ENCODE measurements at regions not wholly inside any gene's neighbourhood (a gene's known extent, or its start where the extent isn't known, plus 50 kb on each side); places are given as distances from the start of the nearest gene placed in this dataset.

DNA sequence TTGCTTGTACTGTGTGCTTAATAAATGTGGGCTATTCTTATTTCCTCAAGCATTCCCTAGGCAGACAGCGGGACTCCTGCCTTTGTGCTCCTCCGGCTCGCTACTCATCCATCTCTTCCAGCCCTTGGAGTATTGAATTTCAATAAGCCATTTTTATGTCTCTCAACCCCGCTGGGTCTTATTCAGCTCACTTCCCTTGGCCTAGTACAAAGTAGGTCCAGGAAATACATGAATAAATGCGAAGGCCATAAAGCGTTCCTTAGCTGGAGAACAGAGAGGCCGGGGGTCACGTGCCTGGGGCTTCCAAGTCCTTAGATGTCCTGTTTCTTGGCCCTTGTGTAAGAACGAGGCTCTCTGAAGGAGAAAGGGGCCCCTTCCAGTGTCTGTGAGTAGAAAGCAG is 236.7 kb upstream of the ASIC2 start:
- no peaks in the 10 kb centered on the region for H3K4me1 ChIP-seq (ENCODE audit: insufficient read depth, low read length)
- no peak overlapping the region for H3K4me2 ChIP-seq (ENCODE audit: insufficient read depth, low read length)
- no peak overlapping the region for H2AFZ ChIP-seq (ENCODE audit: low read length)
- no peaks in the 10 kb centered on the region for H3K27me3 ChIP-seq (ENCODE audit: insufficient read depth, low read length)
- H3K79me2 ChIP-seq (ENCODE audit: insufficient read depth, low read length), result no peaks in the 10 kb centered on the region
- no peaks in the 10 kb centered on the region for H3K9me3 ChIP-seq (ENCODE audit: low read depth, low read length)
- H3K36me3 ChIP-seq (ENCODE audit: insufficient read depth, low read length), result no peaks in the 10 kb centered on the region
- no peak overlapping the region for H3K4me3 ChIP-seq (ENCODE audit: insufficient read depth, low read length)
- TF ChIP-seq, protein P1, sequence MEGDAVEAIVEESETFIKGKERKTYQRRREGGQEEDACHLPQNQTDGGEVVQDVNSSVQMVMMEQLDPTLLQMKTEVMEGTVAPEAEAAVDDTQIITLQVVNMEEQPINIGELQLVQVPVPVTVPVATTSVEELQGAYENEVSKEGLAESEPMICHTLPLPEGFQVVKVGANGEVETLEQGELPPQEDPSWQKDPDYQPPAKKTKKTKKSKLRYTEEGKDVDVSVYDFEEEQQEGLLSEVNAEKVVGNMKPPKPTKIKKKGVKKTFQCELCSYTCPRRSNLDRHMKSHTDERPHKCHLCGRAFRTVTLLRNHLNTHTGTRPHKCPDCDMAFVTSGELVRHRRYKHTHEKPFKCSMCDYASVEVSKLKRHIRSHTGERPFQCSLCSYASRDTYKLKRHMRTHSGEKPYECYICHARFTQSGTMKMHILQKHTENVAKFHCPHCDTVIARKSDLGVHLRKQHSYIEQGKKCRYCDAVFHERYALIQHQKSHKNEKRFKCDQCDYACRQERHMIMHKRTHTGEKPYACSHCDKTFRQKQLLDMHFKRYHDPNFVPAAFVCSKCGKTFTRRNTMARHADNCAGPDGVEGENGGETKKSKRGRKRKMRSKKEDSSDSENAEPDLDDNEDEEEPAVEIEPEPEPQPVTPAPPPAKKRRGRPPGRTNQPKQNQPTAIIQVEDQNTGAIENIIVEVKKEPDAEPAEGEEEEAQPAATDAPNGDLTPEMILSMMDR (IDR thresholded peaks at IDR 0.05; ENCODE audit: extremely low read depth, low read depth, low read length), result no peak
- DNase-seq (ENCODE audit: insufficient read length, low spot score, missing footprints), result no peak
- no peaks in the 10 kb centered on the region for H4K20me1 ChIP-seq (ENCODE audit: insufficient read depth, low read length)
- H3K27ac ChIP-seq (ENCODE audit: low read depth, low read length), result no peak overlapping the region

DNA sequence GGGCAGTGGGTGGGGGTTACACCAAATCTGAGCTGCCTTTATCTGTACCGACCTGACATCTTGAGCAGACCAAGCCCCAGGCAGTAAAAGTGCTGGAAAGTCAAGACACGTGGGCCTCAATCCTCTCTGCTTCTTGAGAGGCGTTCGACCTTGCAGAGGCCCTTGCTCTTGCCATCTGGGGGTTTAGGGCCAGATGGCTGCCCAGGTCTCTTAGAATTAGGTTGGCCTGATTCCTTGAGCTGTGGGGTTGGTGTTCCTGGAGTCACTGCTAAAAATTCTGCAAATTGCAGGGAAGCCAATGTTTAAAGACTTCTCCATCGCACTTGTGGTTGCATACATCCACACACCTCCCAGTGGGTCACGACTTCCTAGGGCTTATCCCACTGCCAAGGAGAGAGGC is 238.2 kb upstream of the ASIC2 start:
- no peak for DNase-seq (ENCODE audit: insufficient read length, low spot score, missing footprints)
- no peak overlapping the region for H2AFZ ChIP-seq (ENCODE audit: low read length)
- H4K20me1 ChIP-seq (ENCODE audit: insufficient read depth, low read length), result no peaks in the 10 kb centered on the region
- H3K27ac ChIP-seq (ENCODE audit: low read depth, low read length), result no peak overlapping the region
- H3K4me2 ChIP-seq (ENCODE audit: insufficient read depth, low read length), result no peak overlapping the region
- H3K4me1 ChIP-seq (ENCODE audit: insufficient read depth, low read length), result no peaks in the 10 kb centered on the region
- H3K9me3 ChIP-seq (ENCODE audit: low read depth, low read length), result no peaks in the 10 kb centered on the region
- no peaks in the 10 kb centered on the region for H3K36me3 ChIP-seq (ENCODE audit: insufficient read depth, low read length)
- TF ChIP-seq, protein P1 (IDR thresholded peaks at IDR 0.05; ENCODE audit: extremely low read depth, low read depth, low read length), result no peak
- H3K4me3 ChIP-seq (ENCODE audit: insufficient read depth, low read length), result no peak overlapping the region
- H3K79me2 ChIP-seq (ENCODE audit: insufficient read depth, low read length), result no peaks in the 10 kb centered on the region
- no peaks in the 10 kb centered on the region for H3K27me3 ChIP-seq (ENCODE audit: insufficient read depth, low read length)

DNA sequence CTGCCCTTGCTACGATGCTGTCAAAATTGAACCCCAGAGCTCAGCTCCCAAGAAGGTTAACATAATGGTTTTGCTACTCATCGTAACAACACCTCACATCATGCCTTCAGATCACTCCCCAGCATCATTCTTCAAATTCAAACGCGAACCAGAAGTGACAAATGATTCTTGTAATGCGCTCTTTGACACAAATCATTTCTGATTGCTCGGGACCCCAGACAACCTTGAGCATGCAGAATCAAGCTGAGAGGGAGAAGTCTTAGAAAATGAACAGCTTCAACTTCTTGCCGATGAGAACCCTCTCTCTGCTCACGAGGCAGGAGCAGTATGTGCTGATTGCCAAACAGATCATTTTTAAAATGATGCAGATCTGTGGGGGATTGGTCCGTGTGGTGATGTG is 241.0 kb upstream of the ASIC2 start:
- Histone ChIP-seq H3K4me3 (ENCODE audit: insufficient read depth, low read length) (no peak overlapping the region), H2AFZ (ENCODE audit: low read length) (no peak overlapping the region), H3K4me1 (ENCODE audit: insufficient read depth, low read length) (no peaks in the 10 kb centered on the region), H3K9me3 (ENCODE audit: low read depth, low read length) (no peaks in the 10 kb centered on the region), H3K79me2 (ENCODE audit: insufficient read depth, low read length) (no peaks in the 10 kb centered on the region), H4K20me1 (ENCODE audit: insufficient read depth, low read length) (no peaks in the 10 kb centered on the region), H3K4me2 (ENCODE audit: insufficient read depth, low read length) (no peak overlapping the region), H3K36me3 (ENCODE audit: insufficient read depth, low read length) (no peaks in the 10 kb centered on the region), H3K27me3 (ENCODE audit: insufficient read depth, low read length) (no peaks in the 10 kb centered on the region), H3K27ac (ENCODE audit: low read depth, low read length) (no peak overlapping the region)
- TF ChIP-seq, protein P1 (IDR thresholded peaks at IDR 0.05; ENCODE audit: extremely low read depth, low read depth, low read length), result no peak
- DNase-seq (ENCODE audit: insufficient read length, low spot score, missing footprints), result no peak

DNA sequence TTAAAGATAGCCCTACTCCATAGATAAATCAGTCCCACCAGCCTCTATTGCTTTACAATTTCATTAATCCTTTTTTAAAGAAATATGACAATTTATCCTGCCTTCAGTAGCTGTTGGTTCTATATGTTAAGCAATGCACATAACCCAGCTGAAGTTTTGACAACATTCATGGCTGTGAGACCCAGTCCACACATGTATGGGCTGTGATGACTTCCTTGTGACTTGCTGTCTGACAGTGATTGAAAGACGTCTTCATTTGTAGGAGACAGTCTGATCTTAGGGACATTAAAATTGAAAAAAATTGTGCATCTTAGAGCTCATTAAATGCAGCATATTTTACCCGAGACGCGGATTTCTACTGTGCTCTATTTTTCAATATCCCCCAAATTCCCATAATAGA is 252.0 kb upstream of the ASIC2 start:
- H4K20me1 ChIP-seq (ENCODE audit: insufficient read depth, low read length), result no peaks in the 10 kb centered on the region
- TF ChIP-seq, protein P1 (IDR thresholded peaks at IDR 0.05; ENCODE audit: extremely low read depth, low read depth, low read length), result no peak
- no peak overlapping the region for H3K27ac ChIP-seq (ENCODE audit: low read depth, low read length)
- H3K4me2 ChIP-seq (ENCODE audit: insufficient read depth, low read length), result no peak overlapping the region
- H2AFZ ChIP-seq (ENCODE audit: low read length), result no peak overlapping the region
- no peaks in the 10 kb centered on the region for H3K27me3 ChIP-seq (ENCODE audit: insufficient read depth, low read length)
- no peaks in the 10 kb centered on the region for H3K36me3 ChIP-seq (ENCODE audit: insufficient read depth, low read length)
- no peak for DNase-seq (ENCODE audit: insufficient read length, low spot score, missing footprints)
- H3K79me2 ChIP-seq (ENCODE audit: insufficient read depth, low read length), result no peaks in the 10 kb centered on the region
- H3K9me3 ChIP-seq (ENCODE audit: low read depth, low read length), result no peaks in the 10 kb centered on the region
- no peak overlapping the region for H3K4me3 ChIP-seq (ENCODE audit: insufficient read depth, low read length)
- no peaks in the 10 kb centered on the region for H3K4me1 ChIP-seq (ENCODE audit: insufficient read depth, low read length)
